GM21390 (cell line): ENCODE measurements at regions not wholly inside any gene's neighbourhood (a gene's known extent, or its start where the extent isn't known, plus 50 kb on each side); places are given as distances from the start of the nearest gene placed in this dataset.
"Not testable (repeated sequence)": the region's sequence is repeated elsewhere in the genome, so short reads cannot be mapped to it uniquely, and the experiment has no call there.

ENCODE experiments used
- ATAC-seq: cut with Tn5 transposase; IDR thresholded peaks from one replicate; pipeline ENCODE4 v1.9.1; 2021; ENCODE audit not compliant: unreplicated experiment

DNA sequence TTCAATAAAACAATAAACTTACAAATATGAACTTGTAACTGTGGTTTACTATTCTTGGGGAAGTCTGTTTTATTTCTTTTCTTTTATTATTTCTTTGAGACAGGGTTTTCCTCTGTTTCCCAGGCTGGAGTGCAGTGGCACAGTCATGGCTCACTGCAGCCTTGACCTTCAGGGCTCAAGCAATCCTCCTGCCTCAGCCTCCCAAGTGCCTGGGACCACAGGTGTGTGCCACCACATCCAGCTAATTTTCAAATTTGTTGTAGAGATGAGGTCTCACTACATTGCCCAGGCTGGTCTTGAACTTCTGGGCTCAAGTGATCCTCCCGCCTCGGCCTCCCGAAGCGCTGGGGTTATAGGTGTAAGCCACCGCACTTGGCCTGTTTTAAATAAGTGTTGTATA is 343.4 kb downstream of the SOX9 start:
- not testable (repeated sequence) for ATAC-seq

DNA sequence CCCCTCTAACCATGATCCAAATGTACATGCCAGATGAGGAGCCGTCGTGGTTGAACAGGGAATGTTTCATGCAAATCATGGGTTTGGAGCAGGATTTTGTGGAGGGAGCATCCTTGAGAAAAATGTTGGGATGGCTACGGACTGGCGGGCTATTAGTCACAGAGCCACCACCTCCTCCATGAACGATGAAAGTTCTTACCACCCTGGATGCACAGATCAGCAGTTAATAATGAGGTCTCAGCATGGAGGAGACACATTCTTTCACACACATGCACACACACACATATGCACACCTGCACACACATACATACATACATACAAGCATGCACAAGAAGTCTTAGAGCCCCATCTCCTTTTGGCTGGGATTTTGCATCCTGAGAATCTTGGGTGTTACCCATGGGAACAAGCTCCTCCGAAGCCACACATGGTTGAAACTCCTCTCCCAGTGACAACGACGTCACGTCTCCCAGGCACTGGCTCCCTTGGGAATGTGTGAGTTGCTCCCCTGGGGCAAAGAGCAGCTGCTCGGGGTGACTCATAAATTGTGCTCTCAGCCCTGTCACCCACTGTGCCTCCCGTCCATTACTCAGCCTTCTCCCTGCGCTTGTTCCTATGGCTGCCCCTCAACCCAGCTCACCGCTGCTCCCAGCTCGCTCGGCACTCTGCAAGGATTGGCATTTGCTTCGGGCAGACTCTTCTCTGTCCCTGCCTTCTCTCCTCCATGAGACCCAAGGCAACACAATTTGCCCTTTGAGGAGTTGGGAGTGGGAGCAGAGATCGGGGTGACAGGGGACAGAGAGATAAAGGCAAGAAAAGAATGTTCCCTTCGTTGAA is 344.6 kb downstream of the SOX9 start:
- ATAC-seq = peak; percentile 37

DNA sequence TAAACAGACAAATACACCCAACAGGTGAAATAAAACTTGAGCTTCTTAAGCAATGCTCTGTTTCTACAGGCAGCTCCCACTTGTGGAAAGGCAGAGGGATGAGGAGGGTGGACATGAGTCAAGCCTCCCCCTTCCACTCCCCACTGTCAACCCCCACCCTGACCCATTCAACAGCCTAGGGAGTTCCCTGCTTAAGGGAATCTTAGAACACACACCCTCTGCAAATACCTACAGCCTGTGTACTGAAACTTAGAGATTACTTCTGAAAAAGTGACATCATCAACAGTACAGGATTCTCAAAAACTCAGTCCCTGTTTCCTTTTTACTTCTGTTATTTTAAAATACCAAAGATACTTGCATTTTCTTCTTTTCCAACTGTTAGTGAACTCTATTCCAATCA is 345.4 kb downstream of the SOX9 start:
- peak; percentile 75 for ATAC-seq

DNA sequence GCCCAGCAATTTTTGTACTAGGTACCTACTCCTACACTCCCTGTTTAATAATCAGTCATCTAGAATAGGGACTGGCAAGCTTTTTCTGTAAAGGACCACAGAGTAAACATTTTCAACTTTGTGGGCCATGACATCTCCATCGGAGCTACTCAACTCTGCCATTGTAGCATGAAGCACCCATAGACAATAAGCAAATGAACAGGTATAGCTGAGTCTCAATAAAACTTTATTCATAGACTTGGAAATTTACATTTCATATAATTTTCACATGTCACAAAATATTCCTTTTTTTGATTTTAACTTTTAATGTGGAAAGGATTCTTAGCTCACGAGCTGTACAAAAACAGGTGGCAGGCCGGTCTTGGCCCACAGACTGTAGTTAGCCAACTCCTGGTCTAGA is 345.8 kb downstream of the SOX9 start:
- no peak for ATAC-seq

DNA sequence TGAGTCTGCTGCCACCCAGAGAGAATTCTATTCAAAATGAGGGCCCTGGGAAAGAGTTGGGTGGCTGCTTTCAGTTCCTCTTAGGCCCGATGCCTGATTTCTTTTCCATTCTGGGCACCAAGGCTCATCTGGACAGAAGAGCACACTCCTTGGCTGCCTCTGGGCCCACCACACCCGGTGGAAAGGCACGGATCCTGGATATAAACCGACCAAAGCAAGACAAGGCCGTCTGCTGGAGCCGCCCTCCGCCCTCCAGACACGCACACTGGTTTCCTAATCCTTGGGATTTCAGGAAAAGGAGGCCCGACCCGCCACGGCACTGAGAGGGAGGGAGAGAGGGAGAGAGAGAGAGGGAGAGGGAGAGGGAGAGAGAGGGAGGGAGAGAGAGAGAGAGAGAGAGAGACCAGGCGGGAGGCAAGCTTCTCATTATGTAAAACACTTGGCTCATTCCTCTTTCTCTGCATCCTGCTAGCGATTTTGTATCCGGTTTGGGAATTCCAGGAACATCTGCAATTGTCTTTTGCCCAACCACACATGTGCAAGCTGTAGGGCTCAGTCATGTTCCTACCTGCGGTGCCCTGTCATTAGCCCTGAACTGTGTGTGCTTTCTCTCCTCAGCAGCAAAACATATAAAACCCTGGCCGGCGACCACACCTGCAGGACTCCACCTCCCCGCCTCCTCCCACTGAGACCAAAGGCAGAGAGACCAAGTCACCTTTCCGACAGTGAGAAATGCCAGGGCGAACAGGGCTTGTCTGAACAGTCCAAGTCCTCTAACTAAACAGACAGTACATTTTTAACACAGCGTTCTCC is 347.2 kb downstream of the SOX9 start:
- ATAC-seq = no peak

DNA sequence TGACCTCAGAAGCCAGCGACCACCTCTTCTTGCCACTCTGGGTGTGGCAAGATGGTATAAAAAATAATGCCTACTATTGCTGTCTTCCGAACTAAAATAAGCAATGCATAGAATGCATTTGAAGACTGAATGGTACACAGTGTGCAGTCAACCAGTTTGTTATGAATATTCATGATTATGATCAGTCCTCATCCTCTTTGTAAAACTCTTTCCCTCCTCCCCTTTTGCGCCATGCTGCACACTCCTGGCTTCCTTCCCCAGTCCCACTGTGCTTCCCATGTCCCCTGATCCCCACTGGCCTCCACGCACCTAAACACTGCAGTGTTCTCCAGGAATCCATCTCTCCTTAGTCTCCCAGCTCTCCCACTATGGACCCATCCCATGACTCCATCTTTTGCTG is 348.0 kb downstream of the SOX9 start:
- ATAC-seq = no peak

DNA sequence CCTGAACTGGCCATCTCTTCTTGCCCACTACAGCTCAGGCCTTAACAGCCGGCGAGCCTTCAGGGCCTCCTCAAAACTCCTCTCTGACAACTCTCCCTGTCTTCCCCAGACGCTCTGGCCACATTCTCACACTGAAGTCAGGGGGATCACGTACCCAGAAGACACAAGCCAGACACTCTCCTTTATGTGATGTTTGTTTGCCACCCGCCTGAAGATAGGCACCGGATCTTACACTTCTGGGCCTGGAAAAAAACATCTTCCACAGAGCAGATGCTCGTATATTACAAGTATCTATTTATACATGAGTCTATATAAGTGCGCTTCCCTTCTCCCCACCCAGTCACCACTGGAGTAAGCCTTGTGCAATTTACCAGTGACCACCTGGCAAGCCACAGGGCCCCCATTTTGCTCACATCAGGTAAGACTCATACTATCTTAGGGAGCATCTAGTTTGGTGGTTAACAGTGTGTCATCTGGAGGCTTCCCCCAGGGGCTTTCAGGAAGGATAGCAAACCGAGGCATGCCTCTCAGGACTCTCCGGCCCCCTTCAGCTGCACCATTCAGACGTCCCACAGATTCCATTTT is 349.4 kb downstream of the SOX9 start:
- no peak for ATAC-seq

DNA sequence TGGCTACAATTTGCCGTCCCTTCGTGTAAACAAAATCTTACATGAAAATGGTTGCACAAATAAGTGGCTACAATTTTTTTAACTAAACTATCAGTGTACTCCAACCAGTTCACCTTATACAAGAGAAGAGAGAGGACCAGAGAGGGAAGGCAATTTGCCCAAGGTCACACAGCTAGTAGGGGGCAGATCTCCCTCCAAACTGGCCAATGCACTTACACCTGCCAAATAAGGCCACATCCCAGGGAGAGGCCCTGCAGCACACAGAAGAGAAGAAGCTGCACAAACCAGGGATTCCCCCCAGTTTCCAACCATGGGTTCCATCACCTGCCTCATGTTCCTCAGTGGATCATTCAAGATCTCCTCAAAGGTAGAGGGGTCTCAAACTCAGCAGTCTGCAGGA is 349.9 kb downstream of the SOX9 start:
- no peak for ATAC-seq

DNA sequence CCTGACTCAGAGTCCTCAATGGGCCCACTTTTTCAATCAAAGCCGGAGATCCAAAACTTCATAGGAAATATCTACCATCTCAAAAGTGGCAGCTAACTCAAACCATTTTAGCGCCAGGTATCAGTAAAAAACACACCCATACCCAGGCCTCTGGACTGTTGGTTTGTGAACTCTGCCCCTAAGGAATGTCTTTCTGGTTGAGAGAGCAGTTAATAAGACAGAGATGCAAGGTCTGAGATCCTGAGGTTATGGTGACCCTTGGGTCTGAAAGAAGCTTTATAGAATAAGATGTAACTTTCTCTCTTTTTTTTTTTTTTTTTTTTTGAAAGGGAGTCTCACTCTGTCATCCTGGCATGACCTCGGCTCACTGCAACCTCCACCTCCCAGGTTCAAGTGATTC is 350.5 kb downstream of the SOX9 start:
- ATAC-seq = no peak

DNA sequence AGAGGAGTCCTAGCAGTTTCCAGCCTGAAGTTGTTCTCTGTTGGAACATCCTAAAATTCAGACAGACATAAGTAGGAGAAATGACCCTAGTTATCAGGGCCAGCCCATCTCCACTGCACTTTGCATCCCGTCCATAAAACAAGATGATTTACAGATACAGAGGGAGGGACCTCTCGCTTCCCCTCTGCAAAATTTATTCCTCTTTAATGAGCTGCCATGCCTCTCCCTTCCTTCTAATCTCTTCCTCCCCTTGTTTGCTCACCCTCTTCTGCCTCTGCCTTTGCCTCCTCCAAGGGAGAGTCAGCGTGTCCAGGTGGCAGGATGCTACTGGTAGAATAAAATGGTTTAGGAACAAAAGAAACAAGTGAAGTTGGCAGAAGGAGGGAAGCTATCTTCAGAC is 351.3 kb downstream of the SOX9 start:
- ATAC-seq = no peak

DNA sequence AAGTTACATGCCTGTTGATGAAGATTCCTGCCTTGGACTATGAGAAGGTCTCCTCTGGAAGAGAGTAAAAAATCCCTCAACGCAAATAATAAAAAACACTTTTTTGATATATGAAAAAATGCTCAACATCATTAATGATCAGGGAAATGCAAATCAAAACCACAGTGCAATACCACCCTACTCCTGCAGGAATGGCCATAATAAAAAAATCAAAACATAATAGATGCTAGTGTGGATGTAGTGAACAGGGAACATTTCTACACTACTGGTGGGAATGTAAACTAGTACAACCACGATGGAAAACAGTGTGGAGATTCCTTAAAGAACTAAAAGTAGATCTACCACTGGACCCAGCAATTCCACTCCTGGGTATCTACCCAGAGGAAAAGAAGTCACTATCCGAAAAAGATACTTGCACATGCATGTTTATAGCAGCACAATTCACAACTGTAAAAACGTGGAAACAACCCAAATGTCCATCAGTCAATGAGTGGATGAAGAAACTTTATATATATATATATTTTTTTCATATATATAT is 352.1 kb downstream of the SOX9 start:
- not testable (repeated sequence) for ATAC-seq

DNA sequence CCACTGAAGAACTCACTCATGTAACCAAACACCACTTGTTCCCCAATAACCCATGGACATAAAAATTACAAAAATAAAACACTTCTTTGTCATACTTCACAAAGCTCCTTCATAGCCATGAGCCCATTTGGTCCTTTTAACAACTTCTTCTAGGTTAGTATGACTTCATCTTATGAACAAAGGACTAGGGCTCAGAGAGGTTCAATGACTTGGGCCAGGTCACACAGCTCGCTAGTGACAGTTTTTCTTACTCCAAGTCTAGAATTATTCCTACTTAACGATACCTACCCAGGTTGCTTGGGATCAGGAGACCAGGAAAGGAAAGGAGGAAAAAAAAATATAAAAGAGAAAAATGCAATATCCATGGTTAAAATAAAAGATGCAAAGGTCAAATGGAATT is 353.4 kb downstream of the SOX9 start:
- no peak for ATAC-seq

DNA sequence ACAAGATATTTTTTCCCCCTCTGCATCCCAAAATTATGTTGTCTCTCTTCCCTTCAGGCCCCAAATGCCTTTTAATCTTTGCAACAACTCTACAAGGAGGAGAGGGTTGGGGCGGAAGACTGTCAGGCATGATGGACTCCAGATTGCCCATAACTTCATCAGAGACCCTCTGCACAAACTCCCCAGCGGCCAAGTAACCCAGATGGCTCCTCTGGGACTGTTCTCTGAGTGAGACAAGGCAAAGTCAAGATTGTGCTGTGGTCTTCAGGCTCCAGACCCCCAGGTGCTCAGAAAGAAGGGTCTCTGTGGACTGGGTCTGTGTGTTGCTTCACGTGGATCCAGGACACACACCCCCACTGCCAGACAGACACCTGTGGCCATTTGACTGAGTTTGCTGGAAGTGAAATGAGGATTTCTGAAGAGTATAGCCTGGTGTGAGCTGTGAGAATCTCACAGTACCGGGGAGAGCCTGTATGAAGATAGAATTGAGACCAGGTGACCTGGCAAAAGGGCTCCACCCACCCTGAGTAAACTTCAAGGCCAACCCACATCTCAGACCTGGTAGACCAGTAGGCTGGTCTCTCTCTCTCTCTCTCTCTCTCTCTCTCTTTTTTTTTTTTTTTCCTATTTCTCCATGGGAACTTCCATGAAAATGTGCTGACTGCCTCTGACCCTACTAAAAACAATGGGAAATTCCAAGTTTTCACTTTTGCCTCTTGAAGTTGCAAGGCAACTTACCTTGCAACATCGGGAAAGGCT is 354.1 kb downstream of the SOX9 start:
- no peak for ATAC-seq

DNA sequence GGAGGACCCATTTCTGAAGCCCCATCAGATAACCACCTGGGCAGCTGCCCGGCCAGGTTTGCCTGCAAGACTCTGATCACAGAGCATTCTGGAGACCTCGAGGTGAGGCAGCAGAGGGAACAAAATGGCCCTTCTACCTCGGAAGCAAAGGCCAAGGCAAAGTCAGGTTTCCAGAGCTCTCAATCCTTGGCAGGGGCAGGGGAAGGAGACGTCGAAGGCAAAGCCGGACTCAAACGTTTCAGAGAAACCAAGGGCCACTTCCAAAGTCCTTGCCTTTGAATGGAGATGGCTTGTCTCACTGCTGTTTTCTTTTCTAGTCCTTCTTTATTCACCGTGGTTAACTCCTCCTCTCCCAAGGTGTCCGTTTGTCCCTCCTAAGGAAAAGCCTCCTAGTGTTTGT is 355.3 kb downstream of the SOX9 start:
- ATAC-seq = no peak

DNA sequence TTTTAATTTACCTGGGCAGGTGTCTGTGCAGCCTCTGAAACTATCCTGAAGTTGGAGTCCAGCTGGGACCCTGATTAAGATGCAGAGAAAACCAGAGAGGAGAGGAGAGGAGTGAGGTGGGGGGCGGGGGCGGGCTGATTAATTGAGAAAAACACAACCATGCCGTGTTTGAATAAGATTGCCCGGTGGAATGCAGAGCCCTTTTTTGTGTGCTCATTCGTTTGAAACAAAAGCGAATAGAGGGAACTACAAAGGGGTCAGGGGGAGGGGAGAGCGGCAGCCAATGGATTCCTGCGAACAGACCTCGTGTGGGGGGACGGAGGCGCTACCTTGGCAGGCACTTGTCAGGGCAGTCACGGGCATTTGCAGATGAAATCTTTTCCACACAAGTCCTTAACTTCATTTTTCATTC is 355.8 kb downstream of the SOX9 start:
- ATAC-seq = no peak

DNA sequence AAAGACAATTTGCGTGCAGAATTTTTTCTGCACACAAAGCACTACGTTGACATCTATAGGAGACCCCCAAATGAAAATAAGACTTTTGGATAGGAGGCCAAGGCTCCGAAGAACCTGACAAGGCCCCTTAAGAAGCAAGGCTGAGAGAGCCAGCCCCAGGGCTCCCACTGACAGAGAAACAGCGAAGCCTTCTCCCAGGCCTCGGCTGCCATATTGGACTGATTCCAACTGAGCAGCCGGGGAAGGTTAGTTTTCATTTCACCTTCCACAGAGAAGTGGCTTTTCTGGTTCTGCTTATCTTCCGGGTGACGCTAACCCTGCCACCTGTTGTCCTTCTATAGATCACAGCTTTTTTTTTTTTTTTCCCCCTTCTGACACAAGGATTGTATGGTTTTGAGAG is 356.7 kb downstream of the SOX9 start:
- ATAC-seq = no peak

DNA sequence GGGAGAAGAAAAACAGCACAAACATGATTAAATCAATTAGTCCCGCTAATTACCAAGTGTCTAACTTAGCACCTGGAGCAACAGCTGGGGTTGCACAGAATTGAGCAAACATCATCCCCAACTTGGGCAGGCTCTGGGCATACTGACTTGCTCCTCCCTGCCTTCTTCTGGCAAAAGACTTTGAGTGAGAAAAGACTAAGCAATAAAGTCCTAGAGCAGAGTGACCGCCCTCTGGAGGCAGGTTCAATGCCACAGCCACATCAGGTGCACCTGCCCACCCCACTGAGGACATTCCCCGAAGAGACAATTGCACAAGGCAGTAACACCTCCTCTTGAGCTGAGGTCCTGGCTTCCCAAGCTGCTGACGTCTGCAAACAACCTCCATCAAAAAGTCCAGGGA is 358.3 kb downstream of the SOX9 start:
- ATAC-seq = no peak

DNA sequence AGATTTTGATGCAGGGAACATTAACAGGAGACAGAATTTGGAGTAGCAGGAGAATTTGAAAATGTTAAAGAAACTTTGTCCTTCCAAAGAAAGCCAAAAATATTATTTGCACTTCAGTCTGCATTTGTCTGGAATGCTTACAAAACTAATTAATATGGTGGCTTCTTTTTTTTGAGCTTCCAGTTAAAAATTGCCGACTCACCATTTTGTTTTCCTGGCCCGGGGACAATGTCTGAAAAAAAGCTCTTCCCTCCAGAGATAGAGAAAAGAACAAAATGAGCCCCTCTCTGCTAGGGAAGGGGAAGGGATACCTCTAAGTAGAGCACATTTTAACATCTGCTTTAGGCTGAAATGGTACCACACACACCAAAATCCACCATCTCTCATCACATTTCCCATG is 360.8 kb downstream of the SOX9 start:
- no peak for ATAC-seq

DNA sequence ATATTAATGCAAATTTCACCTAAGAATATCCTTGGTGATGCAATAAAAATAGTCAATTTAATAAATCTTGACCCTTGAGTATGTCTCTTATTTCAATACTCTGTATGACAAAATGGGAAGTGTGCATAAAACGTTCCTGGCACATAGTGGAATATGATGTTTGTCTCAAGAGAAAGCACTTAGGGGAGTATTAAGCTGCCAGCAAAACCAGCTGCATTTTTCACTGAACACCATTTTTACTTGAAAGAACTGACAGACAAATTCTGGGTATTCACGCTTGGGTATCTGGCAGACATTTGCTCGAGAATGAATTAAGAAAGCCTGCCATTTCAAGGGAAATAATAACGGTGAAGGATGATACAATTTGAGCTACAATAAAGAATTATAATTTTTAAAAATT is 364.8 kb downstream of the SOX9 start:
- ATAC-seq = no peak

DNA sequence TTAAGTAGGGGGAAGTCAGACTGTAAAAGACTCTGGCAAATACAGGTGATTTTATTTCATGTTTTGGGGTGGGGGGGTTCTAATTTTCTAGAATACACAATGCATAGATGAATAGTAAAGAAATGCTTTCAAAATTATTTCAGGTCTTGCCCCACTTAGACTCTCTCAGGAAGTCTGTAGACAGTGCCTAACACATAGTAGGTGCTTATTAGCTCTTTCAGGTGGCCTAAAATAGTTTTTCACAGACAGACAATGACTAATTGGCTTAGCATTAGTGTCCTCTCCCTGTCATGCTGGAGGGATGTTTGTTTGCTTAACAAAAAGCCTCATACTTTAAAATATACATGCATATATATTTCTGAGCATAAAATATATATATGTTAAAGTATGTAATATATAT is 366.0 kb downstream of the SOX9 start:
- no peak for ATAC-seq
